HCT116 (cell line): ENCODE measurements at regions not wholly inside any gene's neighbourhood (a gene's known extent, or its start where the extent isn't known, plus 50 kb on each side); places are given as distances from the start of the nearest gene placed in this dataset.

ENCODE experiments used
- CEBPB ChIP-seq: IDR thresholded peaks from 2 replicates; pipeline ENCODE4 v1.6.1; 2012; ENCODE audit warnings: low read depth
- ELF1 ChIP-seq: IDR thresholded peaks from 2 replicates; pipeline ENCODE4 v1.6.1; 2012; ENCODE audit warnings: low read depth, borderline replicate concordance
- EZH2phosphoT487 ChIP-seq: fragments of 200-600 bp; IDR thresholded peaks from 2 replicates; pipeline ENCODE4 v1.6.1; 2018; ENCODE audit warnings: antibody characterized with exemption, borderline replicate concordance
- FOSL1 ChIP-seq: IDR thresholded peaks from 2 replicates; pipeline ENCODE4 v1.6.1; 2012; ENCODE audit warnings: low read depth
- POLR2A ChIP-seq: IDR thresholded peaks from 2 replicates; pipeline ENCODE4 v1.7.0; 2011; ENCODE audit warnings: borderline replicate concordance; ENCODE audit not compliant: insufficient read depth, insufficient read length; ENCODE audit errors: extremely low read depth
- POLR2AphosphoS5 ChIP-seq: IDR thresholded peaks from 2 replicates; pipeline ENCODE4 v1.6.1; 2011; ENCODE audit warnings: mild to moderate bottlenecking, low read depth, low read length, moderate library complexity
- RAD21 ChIP-seq: IDR thresholded peaks from 2 replicates; pipeline ENCODE4 v1.6.1; 2012; ENCODE audit warnings: low read depth, mild to moderate bottlenecking
- SP1 ChIP-seq: IDR thresholded peaks from 2 replicates; pipeline ENCODE4 v1.6.1; 2012; ENCODE audit warnings: low read depth
- SRF ChIP-seq: IDR thresholded peaks from 2 replicates; pipeline ENCODE4 v1.6.1; 2012; ENCODE audit warnings: low read depth
- TCF7L2 ChIP-seq: IDR thresholded peaks from 2 replicates; pipeline ENCODE4 v1.7.0; 2011; ENCODE audit warnings: borderline replicate concordance, inconsistent platforms; ENCODE audit not compliant: insufficient read depth, insufficient read length; ENCODE audit errors: extremely low read depth
- ZFX ChIP-seq: fragments of 450-650 bp; IDR thresholded peaks from 2 replicates; pipeline ENCODE4 v1.6.1; 2017
- TF ChIP-seq, protein P1 (sequence below), 3 experiments: fragments of 200-600 bp in 1 of 3; sonication (generic) in 1 of 3; IDR thresholded peaks in 2 of 3; conservative IDR thresholded peaks in 1 of 3; 2 replicates each; pipeline ENCODE4 v1.5.1; 2012 to 2017; ENCODE audit warnings: low read depth in 2 of 3, low read length in 2 of 3, antibody characterized with exemption in 1 of 3, borderline replicate concordance in 1 of 3, control low read depth in 1 of 3, mild to moderate bottlenecking in 1 of 3, mixed read lengths in 1 of 3, mixed run types in 1 of 3, moderate library complexity in 1 of 3; ENCODE audit not compliant: insufficient read depth in 1 of 3

DNA sequence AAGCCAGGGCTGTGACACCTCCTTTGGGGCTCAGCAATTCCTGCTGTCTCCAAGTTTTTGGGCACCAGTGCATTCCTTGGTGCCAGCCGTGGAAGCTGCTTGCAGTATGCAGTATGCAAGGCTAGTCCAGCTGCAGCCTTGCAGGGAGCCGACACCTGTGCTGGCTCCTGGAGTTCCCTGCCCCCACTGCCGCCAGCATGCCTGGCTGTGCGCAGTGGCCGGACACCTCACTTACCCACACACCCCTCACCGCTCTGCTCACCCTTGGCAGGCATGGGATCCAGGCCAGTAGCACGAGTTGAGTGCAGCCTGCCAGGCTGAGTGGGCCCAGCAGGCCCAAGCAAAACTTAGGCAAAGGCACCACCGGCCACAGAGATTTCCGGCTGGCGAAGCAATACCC is 77.4 kb downstream of the SAMD9 start:
- TF ChIP-seq POLR2AphosphoS5 = no peak
- TF ChIP-seq POLR2A = no peak
- TF ChIP-seq FOSL1 = no peak
- no peak for TF ChIP-seq EZH2phosphoT487
- TF ChIP-seq, protein P1, sequence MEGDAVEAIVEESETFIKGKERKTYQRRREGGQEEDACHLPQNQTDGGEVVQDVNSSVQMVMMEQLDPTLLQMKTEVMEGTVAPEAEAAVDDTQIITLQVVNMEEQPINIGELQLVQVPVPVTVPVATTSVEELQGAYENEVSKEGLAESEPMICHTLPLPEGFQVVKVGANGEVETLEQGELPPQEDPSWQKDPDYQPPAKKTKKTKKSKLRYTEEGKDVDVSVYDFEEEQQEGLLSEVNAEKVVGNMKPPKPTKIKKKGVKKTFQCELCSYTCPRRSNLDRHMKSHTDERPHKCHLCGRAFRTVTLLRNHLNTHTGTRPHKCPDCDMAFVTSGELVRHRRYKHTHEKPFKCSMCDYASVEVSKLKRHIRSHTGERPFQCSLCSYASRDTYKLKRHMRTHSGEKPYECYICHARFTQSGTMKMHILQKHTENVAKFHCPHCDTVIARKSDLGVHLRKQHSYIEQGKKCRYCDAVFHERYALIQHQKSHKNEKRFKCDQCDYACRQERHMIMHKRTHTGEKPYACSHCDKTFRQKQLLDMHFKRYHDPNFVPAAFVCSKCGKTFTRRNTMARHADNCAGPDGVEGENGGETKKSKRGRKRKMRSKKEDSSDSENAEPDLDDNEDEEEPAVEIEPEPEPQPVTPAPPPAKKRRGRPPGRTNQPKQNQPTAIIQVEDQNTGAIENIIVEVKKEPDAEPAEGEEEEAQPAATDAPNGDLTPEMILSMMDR (IDR thresholded peaks at IDR 0.05 in 2 of 3, conservative IDR thresholded peaks at IDR 0.05 in 1 of 3; ENCODE audit: borderline replicate concordance in 1 of 3, insufficient read depth in 1 of 3, low read depth in 2 of 3, low read length in 2 of 3) = no peak
- TF ChIP-seq ZFX = no peak
- TF ChIP-seq TCF7L2 = no peak
- TF ChIP-seq CEBPB = no peak
- no peak for TF ChIP-seq RAD21
- no peak for TF ChIP-seq SRF
- TF ChIP-seq SP1 = no peak
- TF ChIP-seq ELF1 = no peak
